Right atrium auricular region (tissue), 2 donors: ENCODE measurements at regions not wholly inside any gene's neighbourhood (a gene's known extent, or its start where the extent isn't known, plus 50 kb on each side); places are given as distances from the start of the nearest gene placed in this dataset.

Experiments used
- DNase-seq: peaks from one replicate; pipeline ENCODE4 v3.0.0-alpha.2; 2019; ENCODE audit warnings: low spot score
- H3K27ac ChIP-seq, 2 donors: fragments of 200-600 bp; sonication (generic); 1 replicate in 1 of 2; 2 replicates in 1 of 2; pipeline ENCODE4 v1.5.1; 2016 to 2019
- H3K27me3 ChIP-seq, 2 donors: fragments of 200-600 bp; sonication (generic); one replicate each; pipeline versions ENCODE4 v1.5.1 to v1.6.0; 2017 to 2019
- H3K36me3 ChIP-seq: fragments of 200-600 bp; sonication (generic); one replicate; pipeline ENCODE4 v1.5.1; 2016
- H3K4me1 ChIP-seq, 2 donors: fragments of 200-600 bp; sonication (generic); one replicate each; pipeline versions ENCODE4 v1.5.1 to v1.6.0; 2017 to 2019
- H3K4me3 ChIP-seq, 2 donors: fragments of 200-600 bp; sonication (generic); 1 replicate in 1 of 2; 2 replicates in 1 of 2; pipeline ENCODE4 v1.5.1; 2017 to 2019; ENCODE audit warnings: mild to moderate bottlenecking in 1 of 2, moderate library complexity in 1 of 2
- H3K9me3 ChIP-seq, 2 donors: fragments of 200-600 bp; sonication (generic); one replicate each; pipeline ENCODE4 v1.5.1; 2019
- CTCF ChIP-seq, 2 donors: fragments of 200-600 bp; sonication (generic); IDR thresholded peaks; one replicate each; pipeline ENCODE4 v1.5.1; 2019; ENCODE audit warnings: antibody characterized with exemption in 2 of 2

- no peaks in the 10 kb centered on the region for H3K9me3 ChIP-seq
- no peak overlapping the region for H3K27ac ChIP-seq
- no peaks in the 10 kb centered on the region for H3K4me1 ChIP-seq
- H3K36me3 ChIP-seq: no peaks in the 10 kb centered on the region
- peaks cover 0 to under 1% of the 10 kb centered on the region in 2 donors for H3K27me3 ChIP-seq
- no peak for TF ChIP-seq CTCF (IDR thresholded peaks at IDR 0.05)
- no peak overlapping the region for H3K4me3 ChIP-seq
- DNase-seq: no peak
Measured at GRCh38 chrX:138938003-138938402, 226.5 kb upstream of the FGF13 start.

- no peak overlapping the region for H3K4me3 ChIP-seq
- no peaks in the 10 kb centered on the region for H3K4me1 ChIP-seq
- peaks cover 0 to 2% of the 10 kb centered on the region in 2 donors for H3K27me3 ChIP-seq
- TF ChIP-seq CTCF (IDR thresholded peaks at IDR 0.05): no peak
- no peak overlapping the region for H3K27ac ChIP-seq
- DNase-seq: no peak
- H3K9me3 ChIP-seq: no peaks in the 10 kb centered on the region
- H3K36me3 ChIP-seq: no peaks in the 10 kb centered on the region
Measured at GRCh38 chrX:138931212-138931611, 219.7 kb upstream of the FGF13 start.

GRCh38 chrX:138930583-138930945 is 219.0 kb upstream of the FGF13 start:
- Histone ChIP-seq H3K36me3 (no peaks in the 10 kb centered on the region), H3K27ac (no peak overlapping the region), H3K27me3 (peaks cover 0 to 2% of the 10 kb centered on the region in 2 donors), H3K4me3 (no peak overlapping the region), H3K4me1 (no peaks in the 10 kb centered on the region), H3K9me3 (no peaks in the 10 kb centered on the region)
- TF ChIP-seq CTCF (IDR thresholded peaks at IDR 0.05): no peak
- no peak for DNase-seq

- H3K4me1 ChIP-seq: no peaks in the 10 kb centered on the region
- no peaks in the 10 kb centered on the region for H3K9me3 ChIP-seq
- H3K27ac ChIP-seq: no peak overlapping the region
- H3K36me3 ChIP-seq: no peaks in the 10 kb centered on the region
- H3K27me3 ChIP-seq: peaks cover 0 to 2% of the 10 kb centered on the region in 2 donors
- TF ChIP-seq CTCF (IDR thresholded peaks at IDR 0.05): no peak
- no peak overlapping the region for H3K4me3 ChIP-seq
- DNase-seq: no peak
Measured at GRCh38 chrX:138929926-138930582, 218.5 kb upstream of the FGF13 start.

- Histone ChIP-seq H3K27me3 (peaks cover 0 to 2% of the 10 kb centered on the region in 2 donors), H3K9me3 (no peaks in the 10 kb centered on the region), H3K4me3 (no peak overlapping the region), H3K4me1 (no peaks in the 10 kb centered on the region), H3K36me3 (no peaks in the 10 kb centered on the region), H3K27ac (no peak overlapping the region)
- DNase-seq: no peak
- no peak for TF ChIP-seq CTCF (IDR thresholded peaks at IDR 0.05)
Measured at GRCh38 chrX:138928737-138929459, 217.4 kb upstream of the FGF13 start.
